ENCODE measurements at regions not wholly inside any gene's neighbourhood (a gene's known extent, or its start where the extent isn't known, plus 50 kb on each side); places are given as distances from the start of the nearest gene placed in this dataset.

GRCh38 chr21:18191139-18191538, 53.5 kb upstream of the CHODL start:
- no peak for DNase-seq (ENCODE audit: low read depth, low spot score)

DNA sequence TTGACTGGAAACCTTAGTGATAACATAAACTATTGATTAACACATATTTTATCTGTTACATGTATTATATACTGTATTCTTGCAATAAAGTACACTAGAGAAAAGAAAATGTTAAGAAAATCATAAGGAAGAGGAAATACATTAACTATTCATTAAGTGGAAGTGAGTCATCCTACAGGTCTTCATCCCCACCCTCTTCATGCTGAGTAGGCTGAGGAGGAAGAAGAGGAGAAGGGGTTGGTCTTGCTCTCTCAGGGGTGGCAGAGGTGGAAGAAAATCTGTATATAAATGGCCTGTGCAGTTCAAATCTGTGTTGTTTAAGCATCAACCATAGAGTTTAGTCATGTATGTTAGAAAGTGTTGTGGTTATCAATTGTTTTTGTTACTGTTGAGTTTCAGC, 66.1 kb upstream of the CHODL start:
- no peak for DNase-seq (ENCODE audit: low read depth, low spot score)

DNA sequence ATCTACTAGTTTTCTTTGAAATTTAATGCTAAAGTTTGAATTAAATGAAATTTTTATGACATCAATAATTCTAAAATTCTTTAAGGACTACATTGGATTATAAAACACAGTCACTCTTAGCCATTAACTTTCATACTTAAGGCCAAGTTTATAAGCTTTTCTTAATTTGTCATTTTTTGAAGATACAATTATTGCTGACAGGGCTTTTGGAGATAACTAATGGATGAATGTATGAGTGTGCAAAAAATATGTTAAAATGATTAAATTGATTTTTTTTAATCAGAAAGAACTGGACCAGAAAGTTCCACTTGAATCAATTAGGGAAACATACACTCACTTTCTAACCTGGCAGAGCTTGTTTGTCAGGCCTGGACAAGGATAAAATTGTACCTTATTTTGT, 70.3 kb upstream of the CHODL start:
- DNase-seq (ENCODE audit: low read depth, low spot score), result no peak

- DNase-seq (ENCODE audit: low read depth, low spot score), result no peak
Observed at GRCh38 chr21:18170829-18171228, 73.8 kb upstream of the CHODL start.

DNA sequence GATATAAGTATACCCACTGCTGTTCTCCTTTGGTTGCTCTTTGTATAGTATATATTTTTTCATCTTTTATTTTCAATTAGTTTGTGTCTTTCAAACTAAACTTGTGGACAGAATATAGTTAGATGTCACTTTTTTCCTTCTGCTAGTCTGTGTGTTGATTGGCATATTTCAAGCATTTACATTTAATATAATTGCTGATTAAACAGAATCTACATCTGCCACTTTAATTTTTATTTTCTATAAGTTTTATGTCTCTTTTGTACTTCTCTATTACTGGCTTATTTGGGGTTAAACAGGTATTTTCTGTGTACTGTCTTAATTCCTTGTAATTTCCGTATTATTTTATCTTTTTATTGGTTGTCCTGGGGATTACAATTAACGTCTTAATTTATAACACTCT, 74.4 kb upstream of the CHODL start:
- DNase-seq (ENCODE audit: low read depth, low spot score), result no peak

DNA sequence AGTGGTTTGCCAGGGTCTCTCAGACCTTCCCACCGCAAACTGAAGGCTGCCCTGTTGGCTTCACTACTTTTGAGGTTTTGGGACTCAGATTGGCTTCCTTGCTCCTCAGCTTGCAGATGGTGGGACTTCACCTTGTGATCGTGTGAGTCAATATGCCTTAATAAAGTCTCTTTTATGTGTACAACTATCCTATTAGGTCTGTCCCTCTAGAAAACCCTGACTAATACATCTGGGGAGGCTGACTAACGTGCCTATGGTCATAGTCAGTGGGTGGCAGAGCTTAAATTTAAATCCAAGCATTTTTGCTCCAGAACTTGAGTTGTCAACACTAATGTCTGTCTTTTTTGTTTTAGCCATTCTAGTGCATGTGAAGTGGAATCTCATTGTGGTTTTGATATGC, 76.5 kb upstream of the CHODL start:
- DNase-seq (ENCODE audit: low read depth, low spot score), result no peak

GRCh38 chr21:18164933-18165332, 79.7 kb upstream of the CHODL start:
- DNase-seq (ENCODE audit: low read depth, low spot score), result no peak

- no peak for DNase-seq (ENCODE audit: low read depth, low spot score)
Observed at GRCh38 chr21:18164483-18164882, 80.2 kb upstream of the CHODL start.

GRCh38 chr21:18163956-18164355, 80.7 kb upstream of the CHODL start:
- no peak for DNase-seq (ENCODE audit: low read depth, low spot score)

GRCh38 chr21:18161841-18162240, 82.8 kb upstream of the CHODL start:
- no peak for DNase-seq (ENCODE audit: low read depth, low spot score)

- no peak for DNase-seq (ENCODE audit: low read depth, low spot score)
Observed at GRCh38 chr21:18157406-18157805, 87.2 kb upstream of the CHODL start.

DNA sequence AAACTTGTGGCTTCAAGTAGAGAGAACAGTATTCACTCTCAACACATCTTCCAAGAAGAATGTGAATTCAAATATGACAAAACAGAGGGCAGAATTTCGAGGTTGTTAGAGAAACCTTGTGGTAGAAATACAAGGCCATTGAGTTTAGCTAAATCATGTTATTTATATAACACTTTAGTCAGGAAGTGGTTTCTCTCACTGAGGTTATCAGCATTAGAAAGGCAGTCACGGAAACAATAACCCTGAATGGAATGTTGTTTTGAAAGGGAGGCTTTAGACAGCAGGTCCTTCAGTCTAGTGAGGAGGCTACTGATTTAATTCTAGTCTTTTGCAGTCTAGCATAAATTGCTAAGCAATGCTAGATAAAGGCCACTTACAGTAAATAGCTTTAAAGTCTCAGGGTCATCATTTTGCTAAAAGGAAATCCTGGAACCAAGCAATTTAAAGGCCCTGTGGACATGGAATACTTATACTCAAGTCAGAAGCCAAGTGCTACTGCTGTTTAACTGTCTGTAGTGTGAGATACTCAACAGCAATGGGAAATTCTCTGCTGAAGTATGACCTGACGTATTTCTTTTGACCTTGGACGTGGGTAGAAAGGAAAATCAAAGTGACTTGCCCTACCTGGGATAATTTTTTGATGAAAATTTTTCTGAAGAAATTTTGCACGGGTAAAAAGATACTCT, 89.0 kb upstream of the CHODL start:
- DNase-seq (ENCODE audit: low read depth, low spot score), result peak; percentile 60

DNA sequence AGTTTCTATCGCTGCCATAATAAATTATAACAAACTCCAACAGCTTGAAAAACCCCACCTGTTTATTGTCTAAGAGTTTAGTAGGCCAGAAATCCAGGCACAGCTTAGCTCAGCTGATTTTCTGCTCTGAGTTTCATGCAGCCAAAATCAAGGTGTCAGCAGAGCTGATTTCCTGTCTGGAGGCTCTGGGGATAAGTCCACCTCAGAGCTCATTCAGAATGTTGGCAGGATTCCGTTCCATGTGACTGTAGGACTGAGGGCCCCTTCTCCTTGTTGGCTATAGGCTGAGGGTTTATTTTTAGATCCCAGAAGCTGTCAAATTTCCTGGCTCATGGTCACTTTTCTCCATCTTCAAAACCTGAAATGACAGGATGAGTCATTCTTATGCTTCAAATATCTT, 91.6 kb upstream of the CHODL start:
- DNase-seq (ENCODE audit: low read depth, low spot score), result peak; percentile 2

- no peak for DNase-seq (ENCODE audit: low read depth, low spot score)
Observed at GRCh38 chr21:18152371-18152770, 92.3 kb upstream of the CHODL start.

GRCh38 chr21:18151046-18151445, 93.6 kb upstream of the CHODL start:
- DNase-seq (ENCODE audit: low read depth, low spot score), result no peak

- no peak for DNase-seq (ENCODE audit: low read depth, low spot score)
Observed at GRCh38 chr21:18148401-18148800, 96.2 kb upstream of the CHODL start.

DNA sequence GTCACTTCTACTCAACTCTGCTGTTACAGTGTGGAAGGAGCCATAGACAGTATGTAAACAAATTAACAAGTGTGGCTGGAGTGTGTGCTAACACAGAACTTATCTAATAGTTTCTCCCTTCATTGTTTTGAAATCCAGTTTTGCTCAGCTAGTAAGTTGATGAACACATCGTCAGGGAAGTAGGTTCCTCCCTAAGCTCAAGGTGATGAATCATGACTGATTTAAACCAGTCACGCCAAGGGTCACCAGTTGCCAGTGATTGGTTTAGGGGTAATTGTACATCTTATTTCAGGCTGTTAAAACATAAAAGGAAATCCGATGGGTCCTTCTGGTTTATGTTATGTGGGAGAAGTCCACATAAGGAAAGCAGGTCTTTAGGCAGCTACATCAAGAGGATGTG, 97.0 kb upstream of the CHODL start:
- no peak for DNase-seq (ENCODE audit: low read depth, low spot score)

DNA sequence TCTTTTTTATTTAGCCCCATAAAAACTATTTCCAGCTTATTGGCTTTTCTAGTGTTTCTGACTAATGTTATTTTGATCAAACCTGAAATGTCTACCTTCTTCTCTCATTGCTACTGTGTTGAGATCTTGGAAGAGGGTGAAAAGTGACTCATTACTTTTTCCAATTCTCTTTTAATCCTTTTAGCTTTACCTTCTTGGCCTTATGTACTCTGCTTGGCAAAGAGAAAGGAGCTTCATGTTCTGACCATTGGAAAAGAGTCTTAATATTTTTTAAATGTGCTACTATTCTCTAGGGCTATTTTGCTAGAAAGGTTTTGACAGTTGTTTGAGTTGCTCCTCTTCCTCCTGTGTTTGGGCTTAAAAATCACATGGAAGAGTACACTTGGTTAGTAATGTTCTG, 97.8 kb upstream of the CHODL start:
- no peak for DNase-seq (ENCODE audit: low read depth, low spot score)

DNA sequence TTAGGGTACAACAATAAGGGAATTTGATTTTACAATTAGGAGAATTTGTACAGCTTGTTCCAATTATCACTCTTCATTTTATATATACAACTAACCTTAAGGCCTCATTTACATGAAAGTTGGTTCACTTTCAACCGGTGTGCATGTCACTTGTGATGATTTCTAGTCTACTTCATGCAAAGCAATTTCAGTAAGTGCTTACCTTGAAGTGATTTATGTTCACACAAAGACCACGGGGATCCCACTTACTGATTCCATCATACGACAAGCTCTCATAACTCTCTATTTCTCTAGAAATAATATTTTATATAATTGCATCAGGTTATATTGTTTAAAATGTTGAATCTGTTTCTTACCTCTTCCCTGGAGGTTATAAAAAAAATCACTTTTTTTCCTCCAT, 100.3 kb upstream of the CHODL start:
- no peak for DNase-seq (ENCODE audit: low read depth, low spot score)

DNA sequence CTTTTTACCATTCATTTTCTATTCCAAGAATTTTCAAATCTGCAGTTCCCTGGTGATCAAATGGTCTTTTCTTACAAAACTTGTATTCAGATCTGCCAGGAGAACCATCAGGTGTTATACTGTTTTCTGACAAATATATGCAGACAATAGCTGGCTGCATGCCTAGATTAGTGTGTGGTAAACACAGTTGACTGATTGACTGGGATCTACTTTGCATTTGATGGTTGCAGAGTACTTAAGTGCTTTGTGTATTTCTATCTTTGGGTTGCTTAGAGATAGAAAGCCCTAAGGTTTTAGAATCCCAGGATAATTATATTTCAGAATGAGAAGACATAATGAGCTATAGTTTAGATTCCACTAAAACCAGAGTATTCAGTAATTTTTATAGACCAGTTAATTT, 102.0 kb upstream of the CHODL start:
- no peak for DNase-seq (ENCODE audit: low read depth, low spot score)

- DNase-seq (ENCODE audit: low read depth, low spot score), result peak; percentile 53
Observed at GRCh38 chr21:18138507-18138906, 106.1 kb upstream of the CHODL start.

- no peak for DNase-seq (ENCODE audit: low read depth, low spot score)
Observed at GRCh38 chr21:18129526-18129925, 115.1 kb upstream of the CHODL start.

DNA sequence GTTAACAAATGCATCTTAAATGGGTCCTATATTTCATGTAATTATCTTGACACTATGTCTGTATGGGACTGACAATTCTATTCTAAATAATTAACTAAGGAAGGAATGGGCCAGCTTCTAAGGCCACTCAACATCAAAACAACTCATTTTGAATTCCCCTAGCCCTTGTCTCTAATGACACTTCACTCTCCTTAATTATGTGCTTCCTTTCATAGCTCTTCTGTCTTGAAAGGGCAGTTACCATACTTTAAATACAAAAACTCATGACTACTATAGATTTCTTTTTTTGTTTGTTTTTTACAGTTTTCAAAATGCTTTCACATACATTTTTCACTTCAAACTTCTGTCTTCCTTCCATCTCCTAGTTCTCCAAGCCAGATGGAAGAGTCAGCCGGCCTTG, 126.1 kb upstream of the CHODL start:
- no peak for DNase-seq (ENCODE audit: low read depth, low spot score)

GRCh38 chr21:18117176-18117575, 127.5 kb upstream of the CHODL start:
- no peak for DNase-seq (ENCODE audit: low read depth, low spot score)

Data from astrocyte of the hippocampus (primary cell).